KMS-11 (cell line): ENCODE measurements at regions not wholly inside any gene's neighbourhood (a gene's known extent, or its start where the extent isn't known, plus 50 kb on each side); places are given as distances from the start of the nearest gene placed in this dataset.

ENCODE experiments used
- H2AFZ ChIP-seq: fragments of 200-600 bp; sonication (generic); 2 replicates; pipeline ENCODE4 v1.6.1; 2016; ENCODE audit warnings: antibody characterized with exemption, mixed run types, low read depth
- H3K27ac ChIP-seq: fragments of 200-600 bp; sonication (generic); 2 replicates; pipeline ENCODE4 v1.6.1; 2016; ENCODE audit warnings: mild to moderate bottlenecking, mixed run types
- H3K27me3 ChIP-seq: fragments of 200-600 bp; sonication (generic); 2 replicates; pipeline ENCODE4 v1.6.1; 2017; ENCODE audit warnings: mild to moderate bottlenecking, low read depth, mixed run types, moderate library complexity; ENCODE audit not compliant: insufficient read depth
- H3K36me3 ChIP-seq: fragments of 200-600 bp; sonication (generic); 2 replicates; pipeline ENCODE4 v1.6.1; 2017; ENCODE audit warnings: mild to moderate bottlenecking, mixed run types; ENCODE audit not compliant: insufficient read depth
- H3K4me1 ChIP-seq: fragments of 200-600 bp; sonication (generic); 2 replicates; pipeline ENCODE4 v1.6.1; 2016; ENCODE audit warnings: mild to moderate bottlenecking, low read depth, mixed run types; ENCODE audit not compliant: poor library complexity, severe bottlenecking
- H3K4me2 ChIP-seq: fragments of 200-600 bp; sonication (generic); 2 replicates; pipeline ENCODE4 v1.7.0; 2016; ENCODE audit warnings: mild to moderate bottlenecking, mixed run types
- H3K4me3 ChIP-seq: fragments of 200-600 bp; sonication (generic); IDR thresholded peaks from 2 replicates; pipeline ENCODE4 v1.6.1; 2017; ENCODE audit warnings: low read depth, low read length, mixed read lengths; ENCODE audit not compliant: insufficient read depth
- H3K79me2 ChIP-seq: fragments of 200-600 bp; sonication (generic); 2 replicates; pipeline ENCODE4 v1.6.1; 2016; ENCODE audit warnings: low read depth, mixed run types; ENCODE audit not compliant: insufficient read depth
- H3K9ac ChIP-seq: fragments of 200-600 bp; sonication (generic); 2 replicates; pipeline ENCODE4 v1.6.1; 2016; ENCODE audit warnings: mild to moderate bottlenecking, mixed run types
- H4K20me1 ChIP-seq: fragments of 200-600 bp; sonication (generic); 2 replicates; pipeline ENCODE4 v1.6.1; 2016; ENCODE audit warnings: mild to moderate bottlenecking, mixed run types; ENCODE audit not compliant: insufficient read depth
- CTCF ChIP-seq: fragments of 200-600 bp; sonication (generic); conservative IDR thresholded peaks from 2 replicates; pipeline ENCODE4 v1.6.1; 2017; ENCODE audit warnings: low read depth, mild to moderate bottlenecking, antibody characterized with exemption, low read length, moderate library complexity, mixed read lengths

GRCh38 chr20:50390685-50391443, 119.3 kb upstream of the PTPN1 start:
- Histone ChIP-seq H3K4me1 (no peaks in the 10 kb centered on the region), H3K4me2 (no peak overlapping the region), H3K27me3 (peaks cover 52% of the 10 kb centered on the region), H3K9ac (no peak overlapping the region), H3K79me2 (no peaks in the 10 kb centered on the region), H4K20me1 (no peaks in the 10 kb centered on the region), H3K4me3 (no peak overlapping the region), H3K27ac (no peak overlapping the region), H3K36me3 (no peaks in the 10 kb centered on the region), H2AFZ (no peak overlapping the region)
- no peak for TF ChIP-seq CTCF

- no peaks in the 10 kb centered on the region for H3K79me2 ChIP-seq
- H3K27me3 ChIP-seq = peaks cover 55% of the 10 kb centered on the region
- H3K4me3 ChIP-seq = no peak overlapping the region
- TF ChIP-seq CTCF = no peak
- no peak overlapping the region for H3K9ac ChIP-seq
- H3K4me1 ChIP-seq = no peaks in the 10 kb centered on the region
- H3K36me3 ChIP-seq = no peaks in the 10 kb centered on the region
- no peaks in the 10 kb centered on the region for H4K20me1 ChIP-seq
- no peak overlapping the region for H2AFZ ChIP-seq
- H3K27ac ChIP-seq = no peak overlapping the region
- no peak overlapping the region for H3K4me2 ChIP-seq
These were observed 118.6 kb upstream of the PTPN1 start for GRCh38 chr20:50391444-50392137.

- no peaks in the 10 kb centered on the region for H3K4me1 ChIP-seq
These were observed 117.9 kb upstream of the PTPN1 start for GRCh38 chr20:50392138-50392866.

GRCh38 chr20:50393242-50393641, 116.9 kb upstream of the PTPN1 start:
- H3K36me3 ChIP-seq = no peaks in the 10 kb centered on the region
- no peak overlapping the region for H3K27ac ChIP-seq
- no peak overlapping the region for H3K9ac ChIP-seq
- no peak overlapping the region for H3K4me3 ChIP-seq
- H3K4me2 ChIP-seq = no peak overlapping the region
- H2AFZ ChIP-seq = no peak overlapping the region
- no peak for TF ChIP-seq CTCF
- no peaks in the 10 kb centered on the region for H3K79me2 ChIP-seq
- no peaks in the 10 kb centered on the region for H4K20me1 ChIP-seq
- H3K4me1 ChIP-seq = no peaks in the 10 kb centered on the region
- peaks cover 52% of the 10 kb centered on the region for H3K27me3 ChIP-seq

More at GRCh38 chr20:50392138-50392866, 117.9 kb upstream of the PTPN1 start:
- H3K4me2 ChIP-seq = no peak overlapping the region
- no peaks in the 10 kb centered on the region for H3K79me2 ChIP-seq
- H3K27me3 ChIP-seq = peaks cover 54% of the 10 kb centered on the region
- no peaks in the 10 kb centered on the region for H3K36me3 ChIP-seq
- H4K20me1 ChIP-seq = no peaks in the 10 kb centered on the region
- no peak overlapping the region for H2AFZ ChIP-seq
- H3K27ac ChIP-seq = no peak overlapping the region
- no peak overlapping the region for H3K9ac ChIP-seq
- no peak overlapping the region for H3K4me3 ChIP-seq
- TF ChIP-seq CTCF = no peak
